HuH-7 (cell line): ENCODE measurements at regions not wholly inside any gene's neighbourhood (a gene's known extent, or its start where the extent isn't known, plus 50 kb on each side); places are given as distances from the start of the nearest gene placed in this dataset.

ENCODE experiments used
- DNase-seq: peaks from one replicate; pipeline ENCODE4 v3.0.0; 2011; ENCODE audit warnings: low spot score

GRCh38 chr14:31943861-31944255 lies 133.2 kb upstream of the ARHGAP5 start:
- no peak for DNase-seq

GRCh38 chr14:31944256-31945073 lies 132.6 kb upstream of the ARHGAP5 start:
- peak; percentile 99 for DNase-seq

- DNase-seq, result no peak
Observed at GRCh38 chr14:31945074-31945613, 132.0 kb upstream of the ARHGAP5 start.

GRCh38 chr14:31945701-31946100 lies 131.4 kb upstream of the ARHGAP5 start:
- no peak for DNase-seq

- no peak for DNase-seq
Observed at GRCh38 chr14:31947076-31947475, 130.0 kb upstream of the ARHGAP5 start.

- no peak for DNase-seq
Observed at GRCh38 chr14:31947680-31948595, 129.2 kb upstream of the ARHGAP5 start.

GRCh38 chr14:31949709-31950108 lies 127.4 kb upstream of the ARHGAP5 start:
- no peak for DNase-seq

- no peak for DNase-seq
Observed at GRCh38 chr14:31950331-31950730, 126.8 kb upstream of the ARHGAP5 start.

- DNase-seq, result peak; percentile 86
Observed at GRCh38 chr14:31950764-31951637, 126.1 kb upstream of the ARHGAP5 start.

GRCh38 chr14:31951638-31951964 lies 125.5 kb upstream of the ARHGAP5 start:
- DNase-seq, result no peak

- no peak for DNase-seq
Observed at GRCh38 chr14:31952573-31952972, 124.5 kb upstream of the ARHGAP5 start.

GRCh38 chr14:31953210-31953609 lies 123.9 kb upstream of the ARHGAP5 start:
- no peak for DNase-seq

GRCh38 chr14:31954991-31955390 lies 122.1 kb upstream of the ARHGAP5 start:
- no peak for DNase-seq

GRCh38 chr14:31955936-31956579 lies 121.0 kb upstream of the ARHGAP5 start:
- no peak for DNase-seq

- DNase-seq, result no peak
Observed at GRCh38 chr14:31957565-31957964, 119.5 kb upstream of the ARHGAP5 start.

GRCh38 chr14:31960039-31960438 lies 117.1 kb upstream of the ARHGAP5 start:
- no peak for DNase-seq

- DNase-seq, result no peak
Observed at GRCh38 chr14:31961896-31962295, 115.2 kb upstream of the ARHGAP5 start.

GRCh38 chr14:31962920-31963319 lies 114.2 kb upstream of the ARHGAP5 start:
- DNase-seq, result no peak

GRCh38 chr14:31963587-31963986 lies 113.5 kb upstream of the ARHGAP5 start:
- DNase-seq, result no peak

- no peak for DNase-seq
Observed at GRCh38 chr14:31964490-31964889, 112.6 kb upstream of the ARHGAP5 start.

- no peak for DNase-seq
Observed at GRCh38 chr14:31965071-31965734, 111.9 kb upstream of the ARHGAP5 start.
